Retinal pigment epithelial cell (primary cell): ENCODE measurements at regions not wholly inside any gene's neighbourhood (a gene's known extent, or its start where the extent isn't known, plus 50 kb on each side); places are given as distances from the start of the nearest gene placed in this dataset.

ENCODE experiments used
- DNase-seq: peaks from one replicate; pipeline ENCODE4 v3.0.0-alpha.2; 2010; ENCODE audit warnings: low read depth
- H3K4me3 ChIP-seq: 2 replicates; pipeline ENCODE4 v1.5.1; 2011; ENCODE audit warnings: mild to moderate bottlenecking, low read length, control low read depth, moderate library complexity
- CTCF ChIP-seq: conservative IDR thresholded peaks from 2 replicates; pipeline ENCODE4 v1.5.1; 2011; ENCODE audit warnings: low read depth, low read length, control low read depth, inconsistent platforms

GRCh38 chr2:121104721-121105141, 180.3 kb downstream of the TFCP2L1 start:
- H3K4me3 ChIP-seq = no peak overlapping the region
- DNase-seq = no peak
- TF ChIP-seq CTCF = no peak

- no peak for TF ChIP-seq CTCF
- DNase-seq = no peak
- H3K4me3 ChIP-seq = no peak overlapping the region
Measured at GRCh38 chr2:121110924-121111323, 174.1 kb downstream of the TFCP2L1 start.

GRCh38 chr2:121118951-121119350, 166.1 kb downstream of the TFCP2L1 start:
- TF ChIP-seq CTCF = no peak
- DNase-seq = no peak
- no peak overlapping the region for H3K4me3 ChIP-seq

GRCh38 chr2:121120411-121120810, 164.6 kb downstream of the TFCP2L1 start:
- no peak overlapping the region for H3K4me3 ChIP-seq
- TF ChIP-seq CTCF = no peak
- no peak for DNase-seq

GRCh38 chr2:121120991-121121390, 164.0 kb downstream of the TFCP2L1 start:
- no peak overlapping the region for H3K4me3 ChIP-seq
- TF ChIP-seq CTCF = no peak
- DNase-seq = no peak

- H3K4me3 ChIP-seq = no peak overlapping the region
- TF ChIP-seq CTCF = no peak
- DNase-seq = no peak
Measured at GRCh38 chr2:121121661-121122060, 163.3 kb downstream of the TFCP2L1 start.

GRCh38 chr2:121123268-121123667, 161.7 kb downstream of the TFCP2L1 start:
- DNase-seq = no peak
- no peak for TF ChIP-seq CTCF
- H3K4me3 ChIP-seq = no peak overlapping the region
